ENCODE measurements at regions not wholly inside any gene's neighbourhood (a gene's known extent, or its start where the extent isn't known, plus 50 kb on each side); places are given as distances from the start of the nearest gene placed in this dataset.

DNA sequence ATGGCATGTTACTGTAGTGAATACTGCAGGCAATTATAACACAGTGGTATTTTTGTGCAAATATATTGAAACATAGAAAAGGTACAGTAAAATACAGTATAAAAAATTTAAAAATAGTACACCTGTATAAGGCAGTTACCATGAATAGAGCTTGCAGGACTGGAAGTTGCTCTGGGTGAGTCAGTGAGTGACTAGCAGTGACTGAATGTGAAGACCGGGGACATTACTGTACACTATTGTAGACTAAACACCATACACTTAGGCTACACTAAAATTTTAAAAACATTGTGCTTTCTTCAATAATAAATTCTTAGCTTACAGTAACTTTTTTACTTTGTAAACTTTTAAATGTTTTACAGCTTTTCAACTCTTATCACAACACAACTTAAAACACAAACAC lies 181.7 kb downstream of the GALC start:
- H3K27me3 Mint-ChIP-seq: no peaks in the 10 kb centered on the region
- TF ChIP-seq, protein P1, sequence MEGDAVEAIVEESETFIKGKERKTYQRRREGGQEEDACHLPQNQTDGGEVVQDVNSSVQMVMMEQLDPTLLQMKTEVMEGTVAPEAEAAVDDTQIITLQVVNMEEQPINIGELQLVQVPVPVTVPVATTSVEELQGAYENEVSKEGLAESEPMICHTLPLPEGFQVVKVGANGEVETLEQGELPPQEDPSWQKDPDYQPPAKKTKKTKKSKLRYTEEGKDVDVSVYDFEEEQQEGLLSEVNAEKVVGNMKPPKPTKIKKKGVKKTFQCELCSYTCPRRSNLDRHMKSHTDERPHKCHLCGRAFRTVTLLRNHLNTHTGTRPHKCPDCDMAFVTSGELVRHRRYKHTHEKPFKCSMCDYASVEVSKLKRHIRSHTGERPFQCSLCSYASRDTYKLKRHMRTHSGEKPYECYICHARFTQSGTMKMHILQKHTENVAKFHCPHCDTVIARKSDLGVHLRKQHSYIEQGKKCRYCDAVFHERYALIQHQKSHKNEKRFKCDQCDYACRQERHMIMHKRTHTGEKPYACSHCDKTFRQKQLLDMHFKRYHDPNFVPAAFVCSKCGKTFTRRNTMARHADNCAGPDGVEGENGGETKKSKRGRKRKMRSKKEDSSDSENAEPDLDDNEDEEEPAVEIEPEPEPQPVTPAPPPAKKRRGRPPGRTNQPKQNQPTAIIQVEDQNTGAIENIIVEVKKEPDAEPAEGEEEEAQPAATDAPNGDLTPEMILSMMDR (IDR thresholded peaks at IDR 0.05; ENCODE audit: unreplicated experiment): no peak
- peaks cover 17% of the 10 kb centered on the region for H3K4me1 Mint-ChIP-seq (ENCODE audit: low read depth)
- no peak overlapping the region for H3K4me3 Mint-ChIP-seq (ENCODE audit: low read depth)
- H3K9me3 Mint-ChIP-seq (ENCODE audit: low read depth): peaks cover 4% of the 10 kb centered on the region
- no peak for DNase-seq (ENCODE audit: low spot score, unreplicated experiment)
- H3K36me3 Mint-ChIP-seq (ENCODE audit: insufficient read depth): no peaks in the 10 kb centered on the region
- no peak overlapping the region for H3K27ac Mint-ChIP-seq

DNA sequence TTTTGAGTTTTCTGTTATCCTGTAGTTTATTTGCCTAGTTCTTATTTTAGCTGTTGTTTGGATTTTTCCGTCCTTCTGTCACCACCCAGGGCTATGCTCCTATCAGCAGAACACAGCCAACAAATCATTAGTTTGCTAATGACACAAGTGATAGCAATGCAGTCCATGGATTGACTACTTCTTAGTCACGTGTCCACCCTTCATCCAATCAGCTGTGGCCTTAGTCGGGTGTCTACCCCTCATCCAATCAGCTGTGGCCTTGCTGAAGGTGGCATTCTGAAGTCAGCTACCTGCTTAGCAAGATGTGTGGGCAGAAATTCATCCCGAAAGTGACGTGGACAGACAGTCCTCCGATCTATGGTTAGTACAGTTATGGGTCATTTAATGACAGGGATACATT lies 182.3 kb downstream of the GALC start:
- no peak overlapping the region for H3K27ac Mint-ChIP-seq
- no peak overlapping the region for H3K4me3 Mint-ChIP-seq (ENCODE audit: low read depth)
- no peak for DNase-seq (ENCODE audit: low spot score, unreplicated experiment)
- H3K9me3 Mint-ChIP-seq (ENCODE audit: low read depth): peaks cover 4% of the 10 kb centered on the region
- H3K27me3 Mint-ChIP-seq: no peaks in the 10 kb centered on the region
- TF ChIP-seq, protein P1 (IDR thresholded peaks at IDR 0.05; ENCODE audit: unreplicated experiment): no peak
- H3K4me1 Mint-ChIP-seq (ENCODE audit: low read depth): peaks cover 17% of the 10 kb centered on the region
- no peaks in the 10 kb centered on the region for H3K36me3 Mint-ChIP-seq (ENCODE audit: insufficient read depth)

DNA sequence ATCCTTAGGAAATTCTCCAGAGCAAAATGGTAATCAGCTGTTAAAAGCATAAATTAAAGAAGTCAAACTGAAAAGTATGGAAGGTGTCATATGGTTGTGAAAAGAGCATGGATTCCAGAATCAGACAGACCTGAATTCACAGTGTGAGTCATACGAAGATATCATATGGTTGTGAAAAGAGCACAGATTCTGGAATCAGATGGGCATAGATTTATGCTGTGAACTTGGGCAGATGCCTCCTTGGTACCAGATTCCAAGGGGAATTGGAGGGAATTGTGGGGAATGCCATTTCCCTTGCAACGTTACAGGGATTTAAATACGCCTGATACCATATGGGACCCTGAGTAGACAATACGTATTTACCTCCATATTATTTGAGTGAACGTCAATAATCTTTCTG lies 183.7 kb downstream of the GALC start:
- no peak for DNase-seq (ENCODE audit: low spot score, unreplicated experiment)
- no peak overlapping the region for H3K27ac Mint-ChIP-seq
- no peaks in the 10 kb centered on the region for H3K27me3 Mint-ChIP-seq
- H3K4me3 Mint-ChIP-seq (ENCODE audit: low read depth): no peak overlapping the region
- peaks cover 7% of the 10 kb centered on the region for H3K4me1 Mint-ChIP-seq (ENCODE audit: low read depth)
- TF ChIP-seq, protein P1 (IDR thresholded peaks at IDR 0.05; ENCODE audit: unreplicated experiment): no peak
- H3K36me3 Mint-ChIP-seq (ENCODE audit: insufficient read depth): no peaks in the 10 kb centered on the region
- peaks cover 13% of the 10 kb centered on the region for H3K9me3 Mint-ChIP-seq (ENCODE audit: low read depth)

DNA sequence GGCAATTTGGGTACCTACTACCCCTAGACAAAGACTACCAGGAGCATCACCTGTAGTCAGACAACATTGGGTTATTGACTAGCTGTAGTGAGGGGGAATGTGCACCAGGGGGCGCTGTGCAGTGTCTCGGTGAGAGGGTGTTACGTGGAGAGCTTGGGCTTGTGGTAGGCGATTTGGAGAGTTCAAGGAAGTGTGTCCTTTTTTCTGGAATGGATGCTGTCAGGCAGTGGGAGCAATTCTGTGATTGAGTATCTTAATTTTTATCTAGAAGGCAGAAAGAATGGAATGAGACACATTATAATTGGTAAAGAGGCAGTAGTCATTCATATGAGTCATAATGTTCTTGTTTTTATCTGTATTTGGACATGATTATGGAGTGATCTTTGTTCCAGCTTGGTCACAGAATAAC lies 187.7 kb downstream of the GALC start:
- no peaks in the 10 kb centered on the region for H3K36me3 Mint-ChIP-seq (ENCODE audit: insufficient read depth)
- peaks cover 17% of the 10 kb centered on the region for H3K9me3 Mint-ChIP-seq (ENCODE audit: low read depth)
- TF ChIP-seq, protein P1 (IDR thresholded peaks at IDR 0.05; ENCODE audit: unreplicated experiment): peak; percentile 33
- H3K4me1 Mint-ChIP-seq (ENCODE audit: low read depth): no peaks in the 10 kb centered on the region
- no peak overlapping the region for H3K4me3 Mint-ChIP-seq (ENCODE audit: low read depth)
- H3K27me3 Mint-ChIP-seq: no peaks in the 10 kb centered on the region
- DNase-seq (ENCODE audit: low spot score, unreplicated experiment): no peak
- H3K27ac Mint-ChIP-seq: no peak overlapping the region

DNA sequence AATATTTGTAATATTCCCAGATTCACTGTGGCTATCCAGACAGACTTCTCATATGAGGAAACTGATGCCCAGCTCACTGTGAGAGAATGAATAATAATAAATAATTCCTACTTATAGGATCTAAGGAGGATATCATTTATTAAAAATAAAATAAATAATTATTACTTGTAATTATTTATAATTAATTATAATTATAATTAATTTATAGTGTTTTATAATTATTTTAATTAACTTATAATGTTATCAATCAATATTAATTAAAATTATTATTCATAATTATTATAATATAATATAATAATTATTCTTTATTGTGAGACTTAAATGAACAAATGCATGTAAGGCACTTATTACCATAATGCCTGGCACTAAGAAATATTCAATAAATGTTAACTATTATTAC lies 192.8 kb downstream of the GALC start:
- H3K27ac Mint-ChIP-seq: no peak overlapping the region
- TF ChIP-seq, protein P1 (IDR thresholded peaks at IDR 0.05; ENCODE audit: unreplicated experiment): no peak
- no peaks in the 10 kb centered on the region for H3K36me3 Mint-ChIP-seq (ENCODE audit: insufficient read depth)
- peaks cover 12% of the 10 kb centered on the region for H3K9me3 Mint-ChIP-seq (ENCODE audit: low read depth)
- H3K4me1 Mint-ChIP-seq (ENCODE audit: low read depth): peaks cover 3% of the 10 kb centered on the region
- peaks cover 17% of the 10 kb centered on the region for H3K27me3 Mint-ChIP-seq
- no peak overlapping the region for H3K4me3 Mint-ChIP-seq (ENCODE audit: low read depth)
- DNase-seq (ENCODE audit: low spot score, unreplicated experiment): no peak
